ENCODE measurements at regions not wholly inside any gene's neighbourhood (a gene's known extent, or its start where the extent isn't known, plus 50 kb on each side); places are given as distances from the start of the nearest gene placed in this dataset.

DNA sequence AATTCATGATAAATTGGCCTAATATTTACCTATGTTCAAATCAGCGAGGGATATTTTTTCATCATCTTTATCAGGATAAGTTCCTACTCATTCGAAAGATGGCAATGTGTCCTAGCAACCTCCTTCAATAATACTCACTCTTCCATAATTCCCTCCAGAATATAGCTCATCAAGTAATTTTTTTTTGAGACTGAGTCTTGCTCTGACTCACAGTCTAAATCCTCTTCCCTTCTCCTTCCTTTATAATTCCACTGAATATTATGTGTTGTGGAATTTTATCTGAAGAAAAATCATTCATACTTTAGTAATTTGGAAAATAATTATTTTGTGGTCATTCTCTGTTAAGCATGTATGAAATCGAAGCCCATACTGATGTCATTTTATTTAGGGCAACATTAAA is 663.8 kb downstream of the FLRT2 start:
- Histone ChIP-seq H2AFZ (ENCODE audit: low read length) (no peak overlapping the region), H4K20me1 (ENCODE audit: insufficient read depth, low read length) (no peaks in the 10 kb centered on the region), H3K27me3 (ENCODE audit: insufficient read depth, low read length) (no peaks in the 10 kb centered on the region), H3K36me3 (ENCODE audit: insufficient read depth, low read length) (no peaks in the 10 kb centered on the region), H3K4me2 (ENCODE audit: insufficient read depth, low read length) (no peak overlapping the region), H3K4me1 (ENCODE audit: insufficient read depth, low read length) (no peaks in the 10 kb centered on the region), H3K4me3 (ENCODE audit: insufficient read depth, low read length) (no peak overlapping the region), H3K9me3 (ENCODE audit: low read depth, low read length) (no peaks in the 10 kb centered on the region), H3K79me2 (ENCODE audit: insufficient read depth, low read length) (no peaks in the 10 kb centered on the region), H3K27ac (ENCODE audit: low read depth, low read length) (no peak overlapping the region)
- TF ChIP-seq, protein P1, sequence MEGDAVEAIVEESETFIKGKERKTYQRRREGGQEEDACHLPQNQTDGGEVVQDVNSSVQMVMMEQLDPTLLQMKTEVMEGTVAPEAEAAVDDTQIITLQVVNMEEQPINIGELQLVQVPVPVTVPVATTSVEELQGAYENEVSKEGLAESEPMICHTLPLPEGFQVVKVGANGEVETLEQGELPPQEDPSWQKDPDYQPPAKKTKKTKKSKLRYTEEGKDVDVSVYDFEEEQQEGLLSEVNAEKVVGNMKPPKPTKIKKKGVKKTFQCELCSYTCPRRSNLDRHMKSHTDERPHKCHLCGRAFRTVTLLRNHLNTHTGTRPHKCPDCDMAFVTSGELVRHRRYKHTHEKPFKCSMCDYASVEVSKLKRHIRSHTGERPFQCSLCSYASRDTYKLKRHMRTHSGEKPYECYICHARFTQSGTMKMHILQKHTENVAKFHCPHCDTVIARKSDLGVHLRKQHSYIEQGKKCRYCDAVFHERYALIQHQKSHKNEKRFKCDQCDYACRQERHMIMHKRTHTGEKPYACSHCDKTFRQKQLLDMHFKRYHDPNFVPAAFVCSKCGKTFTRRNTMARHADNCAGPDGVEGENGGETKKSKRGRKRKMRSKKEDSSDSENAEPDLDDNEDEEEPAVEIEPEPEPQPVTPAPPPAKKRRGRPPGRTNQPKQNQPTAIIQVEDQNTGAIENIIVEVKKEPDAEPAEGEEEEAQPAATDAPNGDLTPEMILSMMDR (IDR thresholded peaks at IDR 0.05; ENCODE audit: extremely low read depth, low read depth, low read length) = no peak
- DNase-seq (ENCODE audit: insufficient read length, low spot score, missing footprints) = no peak

DNA sequence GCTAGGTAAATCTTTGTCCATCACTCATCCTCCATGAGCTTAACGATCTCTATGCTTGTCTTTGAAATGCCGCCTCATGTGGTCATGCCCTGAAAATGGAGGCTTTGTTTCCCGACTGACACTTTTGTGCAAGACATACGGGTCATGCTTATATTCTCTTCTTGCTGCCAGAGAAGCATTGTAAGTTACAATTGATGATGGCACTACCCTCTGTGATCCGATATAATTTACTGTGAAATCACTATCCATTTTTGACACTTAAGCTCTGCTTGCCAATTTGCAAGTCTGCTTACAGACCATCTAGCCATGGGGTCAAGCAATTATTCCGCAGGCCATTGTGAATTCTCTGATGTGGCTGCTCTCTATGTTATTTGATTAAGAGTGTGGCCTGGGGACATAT is 650.0 kb downstream of the FLRT2 start:
- no peak for DNase-seq (ENCODE audit: insufficient read length, low spot score, missing footprints)
- no peaks in the 10 kb centered on the region for H3K27me3 ChIP-seq (ENCODE audit: insufficient read depth, low read length)
- H3K79me2 ChIP-seq (ENCODE audit: insufficient read depth, low read length) = no peaks in the 10 kb centered on the region
- H3K4me3 ChIP-seq (ENCODE audit: insufficient read depth, low read length) = no peak overlapping the region
- H3K36me3 ChIP-seq (ENCODE audit: insufficient read depth, low read length) = no peaks in the 10 kb centered on the region
- no peaks in the 10 kb centered on the region for H4K20me1 ChIP-seq (ENCODE audit: insufficient read depth, low read length)
- TF ChIP-seq, protein P1 (IDR thresholded peaks at IDR 0.05; ENCODE audit: extremely low read depth, low read depth, low read length) = no peak
- no peak overlapping the region for H3K4me2 ChIP-seq (ENCODE audit: insufficient read depth, low read length)
- H3K27ac ChIP-seq (ENCODE audit: low read depth, low read length) = no peak overlapping the region
- peaks cover 2% of the 10 kb centered on the region for H3K9me3 ChIP-seq (ENCODE audit: low read depth, low read length)
- no peaks in the 10 kb centered on the region for H3K4me1 ChIP-seq (ENCODE audit: insufficient read depth, low read length)
- H2AFZ ChIP-seq (ENCODE audit: low read length) = no peak overlapping the region

DNA sequence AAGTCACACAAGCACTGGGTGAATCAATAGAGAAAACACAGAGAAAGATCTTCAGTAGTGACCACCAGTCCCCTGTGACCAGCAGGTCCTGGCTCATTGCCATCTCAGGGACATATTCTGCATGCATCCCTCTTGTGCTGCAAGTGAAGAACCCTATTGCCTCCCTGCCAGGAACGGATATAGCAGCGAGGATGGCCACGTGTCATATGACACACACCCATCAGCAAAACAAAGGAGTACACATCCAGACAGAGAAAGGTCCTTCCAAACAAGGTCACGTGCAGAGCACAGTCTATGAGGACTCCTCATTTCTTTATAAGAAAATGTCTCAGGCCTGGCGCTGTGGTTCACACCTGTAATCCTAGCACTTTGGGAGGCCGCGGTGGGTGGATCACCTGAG is 638.4 kb downstream of the FLRT2 start:
- no peaks in the 10 kb centered on the region for H3K79me2 ChIP-seq (ENCODE audit: insufficient read depth, low read length)
- no peak overlapping the region for H2AFZ ChIP-seq (ENCODE audit: low read length)
- H3K4me2 ChIP-seq (ENCODE audit: insufficient read depth, low read length) = no peak overlapping the region
- H3K9me3 ChIP-seq (ENCODE audit: low read depth, low read length) = peaks cover 3% of the 10 kb centered on the region
- H3K36me3 ChIP-seq (ENCODE audit: insufficient read depth, low read length) = no peaks in the 10 kb centered on the region
- no peak overlapping the region for H3K27ac ChIP-seq (ENCODE audit: low read depth, low read length)
- no peaks in the 10 kb centered on the region for H4K20me1 ChIP-seq (ENCODE audit: insufficient read depth, low read length)
- DNase-seq (ENCODE audit: insufficient read length, low spot score, missing footprints) = no peak
- no peaks in the 10 kb centered on the region for H3K4me1 ChIP-seq (ENCODE audit: insufficient read depth, low read length)
- no peaks in the 10 kb centered on the region for H3K27me3 ChIP-seq (ENCODE audit: insufficient read depth, low read length)
- TF ChIP-seq, protein P1 (IDR thresholded peaks at IDR 0.05; ENCODE audit: extremely low read depth, low read depth, low read length) = no peak
- no peak overlapping the region for H3K4me3 ChIP-seq (ENCODE audit: insufficient read depth, low read length)

DNA sequence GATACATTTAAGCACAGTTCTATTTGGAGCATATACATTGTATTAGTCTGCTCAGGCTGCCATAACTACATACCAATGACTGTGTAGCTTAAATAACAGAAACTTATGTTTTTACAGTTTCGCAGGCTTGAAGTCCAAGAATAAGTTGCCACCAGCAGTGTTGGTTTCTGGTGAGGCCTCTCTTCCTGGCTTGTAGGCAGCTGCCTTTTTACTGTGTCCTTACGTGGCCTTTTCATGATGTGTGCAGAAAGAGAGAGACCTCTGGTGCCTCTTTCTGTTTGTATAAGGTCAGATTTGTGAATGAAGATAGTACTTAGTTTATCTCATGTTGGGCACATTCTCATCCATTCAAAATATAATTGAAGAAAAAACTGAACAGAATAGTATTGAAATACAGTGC is 636.6 kb downstream of the FLRT2 start:
- Histone ChIP-seq H3K4me2 (ENCODE audit: insufficient read depth, low read length) (no peak overlapping the region), H3K4me1 (ENCODE audit: insufficient read depth, low read length) (no peaks in the 10 kb centered on the region), H3K36me3 (ENCODE audit: insufficient read depth, low read length) (no peaks in the 10 kb centered on the region), H3K27ac (ENCODE audit: low read depth, low read length) (no peak overlapping the region), H3K4me3 (ENCODE audit: insufficient read depth, low read length) (no peak overlapping the region), H2AFZ (ENCODE audit: low read length) (no peak overlapping the region), H3K9me3 (ENCODE audit: low read depth, low read length) (peaks cover 3% of the 10 kb centered on the region), H3K79me2 (ENCODE audit: insufficient read depth, low read length) (no peaks in the 10 kb centered on the region), H3K27me3 (ENCODE audit: insufficient read depth, low read length) (no peaks in the 10 kb centered on the region), H4K20me1 (ENCODE audit: insufficient read depth, low read length) (no peaks in the 10 kb centered on the region)
- TF ChIP-seq, protein P1 (IDR thresholded peaks at IDR 0.05; ENCODE audit: extremely low read depth, low read depth, low read length) = no peak
- no peak for DNase-seq (ENCODE audit: insufficient read length, low spot score, missing footprints)
